B cell (primary cell): ENCODE measurements at regions not wholly inside any gene's neighbourhood (a gene's known extent, or its start where the extent isn't known, plus 50 kb on each side); places are given as distances from the start of the nearest gene placed in this dataset.

Source experiments
- EZH2 ChIP-seq: IDR thresholded peaks from 2 replicates; pipeline ENCODE4 v1.6.1; 2012; ENCODE audit warnings: borderline replicate concordance, low read depth, mild to moderate bottlenecking, moderate library complexity, low read length; ENCODE audit not compliant: insufficient read depth, poor library complexity, severe bottlenecking
- TF ChIP-seq, protein P1 (sequence below): fragments of 200-600 bp; IDR thresholded peaks from one replicate; pipeline ENCODE4 v1.8.0; 2022; ENCODE audit warnings: antibody characterized with exemption, mild to moderate bottlenecking

DNA sequence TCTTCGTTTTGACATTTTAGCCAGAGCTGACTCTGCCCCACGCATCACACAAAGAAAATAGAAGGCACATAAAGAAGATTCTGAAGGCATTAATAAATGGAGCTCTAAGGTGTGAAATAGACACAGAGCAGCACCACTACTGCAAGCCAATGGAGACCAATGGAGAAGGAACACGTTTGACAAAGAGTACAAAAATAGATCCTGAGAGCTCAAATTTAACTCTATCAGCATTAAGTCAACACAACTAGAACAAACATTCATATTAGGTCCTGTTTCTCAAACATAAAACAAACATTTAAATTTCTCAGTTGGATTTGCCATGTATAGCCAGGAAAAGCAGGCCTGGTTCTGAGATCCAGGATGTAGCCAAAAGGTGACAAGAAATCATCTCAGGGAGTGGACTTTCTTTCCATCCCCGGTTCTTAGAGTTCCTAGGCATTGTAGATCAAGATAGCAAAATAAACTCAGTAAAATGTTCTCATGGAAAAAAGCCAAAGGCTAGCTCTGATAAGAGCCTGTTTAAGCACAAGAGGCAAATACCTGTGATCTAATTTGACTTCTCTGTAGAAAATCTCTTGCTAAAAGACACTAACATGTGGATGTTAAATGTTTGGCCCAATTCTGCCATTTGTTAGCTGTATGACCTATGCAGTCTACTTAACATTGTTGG lies 174.2 kb upstream of the VIPR2 start:
- TF ChIP-seq, protein P1, sequence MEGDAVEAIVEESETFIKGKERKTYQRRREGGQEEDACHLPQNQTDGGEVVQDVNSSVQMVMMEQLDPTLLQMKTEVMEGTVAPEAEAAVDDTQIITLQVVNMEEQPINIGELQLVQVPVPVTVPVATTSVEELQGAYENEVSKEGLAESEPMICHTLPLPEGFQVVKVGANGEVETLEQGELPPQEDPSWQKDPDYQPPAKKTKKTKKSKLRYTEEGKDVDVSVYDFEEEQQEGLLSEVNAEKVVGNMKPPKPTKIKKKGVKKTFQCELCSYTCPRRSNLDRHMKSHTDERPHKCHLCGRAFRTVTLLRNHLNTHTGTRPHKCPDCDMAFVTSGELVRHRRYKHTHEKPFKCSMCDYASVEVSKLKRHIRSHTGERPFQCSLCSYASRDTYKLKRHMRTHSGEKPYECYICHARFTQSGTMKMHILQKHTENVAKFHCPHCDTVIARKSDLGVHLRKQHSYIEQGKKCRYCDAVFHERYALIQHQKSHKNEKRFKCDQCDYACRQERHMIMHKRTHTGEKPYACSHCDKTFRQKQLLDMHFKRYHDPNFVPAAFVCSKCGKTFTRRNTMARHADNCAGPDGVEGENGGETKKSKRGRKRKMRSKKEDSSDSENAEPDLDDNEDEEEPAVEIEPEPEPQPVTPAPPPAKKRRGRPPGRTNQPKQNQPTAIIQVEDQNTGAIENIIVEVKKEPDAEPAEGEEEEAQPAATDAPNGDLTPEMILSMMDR, result no peak
- TF ChIP-seq EZH2, result no peak
